Body of pancreas (tissue), 4 donors: ENCODE measurements at regions not wholly inside any gene's neighbourhood (a gene's known extent, or its start where the extent isn't known, plus 50 kb on each side); places are given as distances from the start of the nearest gene placed in this dataset.

ENCODE experiments used
- CTCF ChIP-seq, 7 experiments: fragments of 450-650 bp in 4 of 7; fragments of 200-600 bp in 3 of 7; sonication (generic) in 3 of 7; IDR thresholded peaks; one replicate each; pipeline ENCODE4 v1.5.1; 2016 to 2019; ENCODE audit warnings: antibody characterized with exemption in 7 of 7
- POLR2A ChIP-seq, 3 donors: fragments of 450-650 bp; IDR thresholded peaks; one replicate each; pipeline ENCODE4 v1.6.1; 2016; ENCODE audit warnings: antibody characterized with exemption in 3 of 3, mild to moderate bottlenecking in 2 of 3

GRCh38 chr9:1414711-1415131 lies 364.6 kb downstream of the DMRT2 start:
- TF ChIP-seq CTCF (IDR thresholded peaks at IDR 0.05) (no peak), POLR2A (IDR thresholded peaks at IDR 0.05) (no peak)
